ENCODE measurements at regions not wholly inside any gene's neighbourhood (a gene's known extent, or its start where the extent isn't known, plus 50 kb on each side); places are given as distances from the start of the nearest gene placed in this dataset.

- Mint-ChIP-seq H3K4me3 (no peak overlapping the region), H3K36me3 (no peaks in the 10 kb centered on the region), H3K27me3 (no peaks in the 10 kb centered on the region), H3K4me1 (no peaks in the 10 kb centered on the region), H3K9me3 (no peaks in the 10 kb centered on the region), H3K27ac (no peak overlapping the region)
- no peaks in the 10 kb centered on the region for H3K27me3 ChIP-seq (ENCODE audit: insufficient read depth, low read length, poor library complexity, severe bottlenecking)
- no peaks in the 10 kb centered on the region for H3K9me3 ChIP-seq (ENCODE audit: low read length)
- H3K4me3 ChIP-seq (ENCODE audit: low read length): no peak overlapping the region
- H3K27ac ChIP-seq (ENCODE audit: low read depth, low read length): no peak overlapping the region
- DNase-seq: no peak
- CTCF ChIA-PET: no interaction called here
- H3K4me1 ChIP-seq (ENCODE audit: insufficient read depth, low read length): no peaks in the 10 kb centered on the region
- POLR2A ChIA-PET: no interaction called here
- H3K36me3 ChIP-seq (ENCODE audit: insufficient read depth, low read length): no peaks in the 10 kb centered on the region
Observed at GRCh38 chr10:59073456-59074053, 102.9 kb upstream of the PHYHIPL start.

DNA sequence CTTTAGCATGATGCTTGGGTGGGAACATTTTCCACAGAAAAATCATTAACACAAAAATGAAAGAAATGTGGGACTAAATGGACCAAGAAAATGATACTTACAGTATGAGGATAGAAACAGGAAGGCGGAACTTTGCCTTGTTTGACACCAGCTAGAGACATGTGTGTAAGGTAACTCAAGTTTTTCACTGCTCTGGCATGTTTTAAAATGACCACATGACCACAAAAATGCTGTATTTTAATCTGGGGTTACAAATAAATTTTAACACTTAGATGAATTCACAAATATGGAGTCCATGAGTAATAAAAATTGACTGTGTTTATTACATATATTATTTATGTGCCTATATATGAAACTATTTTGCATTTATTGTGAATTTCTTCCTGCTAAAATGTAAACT, 100.9 kb upstream of the PHYHIPL start:
- H3K4me3 ChIP-seq (ENCODE audit: low read length): no peak overlapping the region
- ChIA-PET POLR2A (no interaction called here), CTCF (no interaction called here)
- DNase-seq: no peak
- no peak overlapping the region for H3K27ac ChIP-seq (ENCODE audit: low read depth, low read length)
- Mint-ChIP-seq H3K27ac (no peak overlapping the region), H3K27me3 (no peaks in the 10 kb centered on the region), H3K9me3 (no peaks in the 10 kb centered on the region), H3K36me3 (no peaks in the 10 kb centered on the region), H3K4me3 (no peak overlapping the region), H3K4me1 (no peaks in the 10 kb centered on the region)
- H3K27me3 ChIP-seq (ENCODE audit: insufficient read depth, low read length, poor library complexity, severe bottlenecking): no peaks in the 10 kb centered on the region
- H3K4me1 ChIP-seq (ENCODE audit: insufficient read depth, low read length): no peaks in the 10 kb centered on the region
- no peaks in the 10 kb centered on the region for H3K9me3 ChIP-seq (ENCODE audit: low read length)
- no peaks in the 10 kb centered on the region for H3K36me3 ChIP-seq (ENCODE audit: insufficient read depth, low read length)

GRCh38 chr10:59077855-59078254, 98.6 kb upstream of the PHYHIPL start:
- no peak overlapping the region for H3K27ac Mint-ChIP-seq
- POLR2A ChIA-PET: no interaction called here
- CTCF ChIA-PET: no interaction called here
- no peaks in the 10 kb centered on the region for H3K27me3 Mint-ChIP-seq
- H3K36me3 Mint-ChIP-seq: no peaks in the 10 kb centered on the region
- no peaks in the 10 kb centered on the region for H3K4me1 ChIP-seq (ENCODE audit: insufficient read depth, low read length)
- H3K9me3 ChIP-seq (ENCODE audit: low read length): no peaks in the 10 kb centered on the region
- no peaks in the 10 kb centered on the region for H3K4me1 Mint-ChIP-seq
- H3K4me3 Mint-ChIP-seq: no peak overlapping the region
- no peak overlapping the region for H3K27ac ChIP-seq (ENCODE audit: low read depth, low read length)
- H3K9me3 Mint-ChIP-seq: no peaks in the 10 kb centered on the region
- DNase-seq: no peak
- no peaks in the 10 kb centered on the region for H3K36me3 ChIP-seq (ENCODE audit: insufficient read depth, low read length)
- no peak overlapping the region for H3K4me3 ChIP-seq (ENCODE audit: low read length)
- no peaks in the 10 kb centered on the region for H3K27me3 ChIP-seq (ENCODE audit: insufficient read depth, low read length, poor library complexity, severe bottlenecking)

- CTCF ChIA-PET: no interaction called here
- POLR2A ChIA-PET: no interaction called here
- Mint-ChIP-seq H3K27ac (no peak overlapping the region), H3K27me3 (no peaks in the 10 kb centered on the region), H3K36me3 (no peaks in the 10 kb centered on the region), H3K4me3 (no peak overlapping the region), H3K4me1 (no peaks in the 10 kb centered on the region), H3K9me3 (no peaks in the 10 kb centered on the region)
- Histone ChIP-seq H3K9me3 (ENCODE audit: low read length) (no peaks in the 10 kb centered on the region), H3K4me3 (ENCODE audit: low read length) (no peak overlapping the region), H3K27me3 (ENCODE audit: insufficient read depth, low read length, poor library complexity, severe bottlenecking) (no peaks in the 10 kb centered on the region), H3K36me3 (ENCODE audit: insufficient read depth, low read length) (no peaks in the 10 kb centered on the region), H3K27ac (ENCODE audit: low read depth, low read length) (no peak overlapping the region), H3K4me1 (ENCODE audit: insufficient read depth, low read length) (no peaks in the 10 kb centered on the region)
- DNase-seq: no peak
Observed at GRCh38 chr10:59078978-59079377, 97.5 kb upstream of the PHYHIPL start.

GRCh38 chr10:59079386-59080226, 96.8 kb upstream of the PHYHIPL start:
- H3K9me3 ChIP-seq (ENCODE audit: low read length): no peaks in the 10 kb centered on the region
- DNase-seq: no peak
- Mint-ChIP-seq H3K36me3 (no peaks in the 10 kb centered on the region), H3K4me3 (no peak overlapping the region), H3K27ac (no peak overlapping the region), H3K9me3 (no peaks in the 10 kb centered on the region), H3K4me1 (no peaks in the 10 kb centered on the region), H3K27me3 (no peaks in the 10 kb centered on the region)
- ChIA-PET POLR2A (no interaction called here), CTCF (no interaction called here)
- no peak overlapping the region for H3K4me3 ChIP-seq (ENCODE audit: low read length)
- H3K27me3 ChIP-seq (ENCODE audit: insufficient read depth, low read length, poor library complexity, severe bottlenecking): no peaks in the 10 kb centered on the region
- H3K36me3 ChIP-seq (ENCODE audit: insufficient read depth, low read length): no peaks in the 10 kb centered on the region
- no peak overlapping the region for H3K27ac ChIP-seq (ENCODE audit: low read depth, low read length)
- H3K4me1 ChIP-seq (ENCODE audit: insufficient read depth, low read length): no peaks in the 10 kb centered on the region

- H3K27me3 Mint-ChIP-seq: no peaks in the 10 kb centered on the region
- Histone ChIP-seq H3K4me1 (ENCODE audit: insufficient read depth, low read length) (no peaks in the 10 kb centered on the region), H3K27me3 (ENCODE audit: insufficient read depth, low read length, poor library complexity, severe bottlenecking) (no peaks in the 10 kb centered on the region), H3K4me3 (ENCODE audit: low read length) (no peak overlapping the region), H3K36me3 (ENCODE audit: insufficient read depth, low read length) (no peaks in the 10 kb centered on the region), H3K9me3 (ENCODE audit: low read length) (no peaks in the 10 kb centered on the region), H3K27ac (ENCODE audit: low read depth, low read length) (no peak overlapping the region)
- DNase-seq: no peak
- H3K4me1 Mint-ChIP-seq: no peaks in the 10 kb centered on the region
- no peak overlapping the region for H3K4me3 Mint-ChIP-seq
- ChIA-PET POLR2A (no interaction called here), CTCF (no interaction called here)
- H3K9me3 Mint-ChIP-seq: no peaks in the 10 kb centered on the region
- H3K36me3 Mint-ChIP-seq: no peaks in the 10 kb centered on the region
- H3K27ac Mint-ChIP-seq: no peak overlapping the region
Observed at GRCh38 chr10:59082249-59082648, 94.2 kb upstream of the PHYHIPL start.

- ChIA-PET CTCF (no interaction called here), POLR2A (no interaction called here)
- Mint-ChIP-seq H3K36me3 (no peaks in the 10 kb centered on the region), H3K27ac (no peak overlapping the region), H3K4me1 (no peaks in the 10 kb centered on the region), H3K27me3 (no peaks in the 10 kb centered on the region), H3K9me3 (peaks cover 0 to 6% (median 0%) of the 10 kb centered on the region in 5 donors), H3K4me3 (no peak overlapping the region)
- no peaks in the 10 kb centered on the region for H3K9me3 ChIP-seq (ENCODE audit: low read length)
- no peak overlapping the region for H3K4me3 ChIP-seq (ENCODE audit: low read length)
- no peak overlapping the region for H3K27ac ChIP-seq (ENCODE audit: low read depth, low read length)
- no peak for DNase-seq
- H3K27me3 ChIP-seq (ENCODE audit: insufficient read depth, low read length, poor library complexity, severe bottlenecking): no peaks in the 10 kb centered on the region
- H3K36me3 ChIP-seq (ENCODE audit: insufficient read depth, low read length): no peaks in the 10 kb centered on the region
- H3K4me1 ChIP-seq (ENCODE audit: insufficient read depth, low read length): no peaks in the 10 kb centered on the region
Observed at GRCh38 chr10:59085054-59085453, 91.4 kb upstream of the PHYHIPL start.

- H3K27me3 Mint-ChIP-seq: no peaks in the 10 kb centered on the region
- no peak overlapping the region for H3K4me3 Mint-ChIP-seq
- H3K4me1 Mint-ChIP-seq: no peaks in the 10 kb centered on the region
- no peak for DNase-seq
- Histone ChIP-seq H3K36me3 (ENCODE audit: insufficient read depth, low read length) (no peaks in the 10 kb centered on the region), H3K27ac (ENCODE audit: low read depth, low read length) (no peak overlapping the region), H3K4me1 (ENCODE audit: insufficient read depth, low read length) (no peaks in the 10 kb centered on the region), H3K4me3 (ENCODE audit: low read length) (no peak overlapping the region), H3K27me3 (ENCODE audit: insufficient read depth, low read length, poor library complexity, severe bottlenecking) (no peaks in the 10 kb centered on the region), H3K9me3 (ENCODE audit: low read length) (no peaks in the 10 kb centered on the region)
- H3K27ac Mint-ChIP-seq: no peak overlapping the region
- no peaks in the 10 kb centered on the region for H3K36me3 Mint-ChIP-seq
- ChIA-PET CTCF (no interaction called here), POLR2A (no interaction called here)
- H3K9me3 Mint-ChIP-seq: peaks cover 0 to 6% (median 0%) of the 10 kb centered on the region in 5 donors
Observed at GRCh38 chr10:59085711-59086502, 90.5 kb upstream of the PHYHIPL start.

All from CD8-positive, alpha-beta memory T cell (primary cell).